HG02798 (cell line): ENCODE measurements at regions not wholly inside any gene's neighbourhood (a gene's known extent, or its start where the extent isn't known, plus 50 kb on each side); places are given as distances from the start of the nearest gene placed in this dataset.
"Not testable (repeated sequence)": the region's sequence is repeated elsewhere in the genome, so short reads cannot be mapped to it uniquely, and the experiment has no call there.

ENCODE experiments used
- ATAC-seq: cut with Tn5 transposase; IDR thresholded peaks from one replicate; pipeline ENCODE4 v1.9.1; 2021; ENCODE audit warnings: mild to moderate bottlenecking; ENCODE audit not compliant: unreplicated experiment, poor library complexity

DNA sequence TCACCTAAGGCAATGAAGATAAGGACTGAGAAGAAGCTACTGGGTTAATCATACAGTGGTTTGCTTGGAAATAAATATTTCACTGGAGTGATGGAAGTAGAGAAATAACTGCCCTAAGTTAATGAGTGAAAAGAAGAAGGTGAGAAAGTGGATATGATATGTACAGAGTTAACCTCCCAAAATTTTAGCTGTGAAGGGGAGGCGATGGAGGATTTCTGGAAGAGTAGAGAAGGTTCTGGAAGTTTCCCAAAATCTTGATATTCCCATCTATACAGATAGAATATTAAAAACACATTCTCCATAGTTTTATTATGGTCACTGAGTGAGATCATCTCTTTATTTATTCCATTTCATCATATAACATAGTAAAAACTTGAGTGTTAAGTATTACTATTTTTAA lies 296.6 kb upstream of the RGPD4 start:
- ATAC-seq = no peak

DNA sequence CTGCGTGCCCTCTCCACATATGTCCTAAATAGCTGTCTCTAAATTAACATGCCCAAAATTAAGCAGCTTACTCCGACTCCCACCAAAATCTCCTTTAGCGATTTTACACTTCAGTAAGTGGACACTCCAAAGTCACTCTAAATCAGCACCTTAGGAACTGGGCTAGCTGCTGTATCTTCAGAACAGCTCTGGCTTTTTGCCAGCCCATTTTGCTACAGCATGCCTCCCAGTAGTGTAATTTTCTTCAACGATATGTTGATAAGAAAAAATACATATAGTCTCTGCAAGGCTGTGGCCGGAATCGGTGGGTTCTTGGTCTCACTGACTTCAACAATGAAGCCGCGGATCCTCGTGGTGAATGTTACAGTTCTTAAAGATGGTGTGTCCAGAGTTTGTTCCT lies 291.8 kb upstream of the RGPD4 start:
- ATAC-seq = no peak

DNA sequence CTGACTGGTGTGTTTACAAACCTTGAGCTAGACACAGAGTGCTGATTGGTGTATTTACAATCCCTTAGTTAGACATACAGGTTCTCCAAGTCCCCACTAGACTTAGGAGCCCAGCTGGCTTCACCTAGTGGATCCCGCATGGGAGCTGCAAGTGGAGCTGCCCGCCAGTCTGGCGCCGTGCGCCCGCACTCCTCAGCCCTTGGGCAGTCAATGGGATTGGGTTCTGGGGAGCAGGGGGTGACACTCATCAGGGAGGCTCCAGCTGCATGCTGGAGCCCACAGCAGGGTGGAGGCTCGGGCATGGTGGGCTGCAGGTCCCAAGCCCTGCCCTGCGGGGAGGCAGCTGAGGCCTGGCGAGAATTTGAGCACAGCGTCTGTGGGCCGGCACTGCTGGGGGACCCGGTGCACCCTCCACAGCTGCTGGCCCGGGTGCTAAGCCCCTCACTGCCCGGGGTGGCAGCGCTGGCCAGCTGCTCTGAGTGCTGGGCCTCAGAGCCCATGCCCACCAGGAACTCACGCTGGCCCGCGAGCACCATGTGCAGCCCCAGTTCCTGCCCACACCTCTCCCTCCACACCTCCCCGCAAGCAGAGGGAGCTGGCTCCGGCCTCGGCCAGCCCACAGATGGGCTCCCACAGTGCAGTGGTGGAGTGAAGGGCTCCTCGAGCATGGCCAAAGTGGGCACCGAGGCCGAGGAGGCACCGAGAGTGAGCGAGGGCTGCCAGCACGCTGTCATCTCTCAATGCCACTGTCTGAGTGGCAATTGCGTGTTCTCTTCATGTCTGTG lies 290.6 kb upstream of the RGPD4 start:
- ATAC-seq = not testable (repeated sequence)

DNA sequence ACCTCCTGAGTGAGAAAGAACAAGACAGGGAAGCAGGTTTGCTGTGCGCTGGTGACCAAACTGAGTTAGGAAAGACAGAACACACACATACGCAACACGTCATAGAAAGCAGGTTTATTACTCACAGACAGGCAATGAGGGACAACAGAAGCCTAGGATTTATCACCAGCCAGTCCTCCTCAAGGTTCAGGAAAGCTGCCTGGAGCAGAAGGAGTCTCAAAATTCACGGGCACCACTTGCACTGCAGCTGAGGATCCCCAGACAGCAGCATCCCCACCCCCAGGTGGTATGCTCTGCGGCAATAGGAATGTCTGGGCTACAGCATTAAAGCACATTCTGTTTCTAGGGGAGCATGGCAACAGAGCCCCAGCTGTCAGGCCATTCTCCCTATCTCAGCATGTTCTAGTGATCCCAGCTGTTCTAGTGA lies 284.4 kb upstream of the RGPD4 start:
- ATAC-seq = no peak

DNA sequence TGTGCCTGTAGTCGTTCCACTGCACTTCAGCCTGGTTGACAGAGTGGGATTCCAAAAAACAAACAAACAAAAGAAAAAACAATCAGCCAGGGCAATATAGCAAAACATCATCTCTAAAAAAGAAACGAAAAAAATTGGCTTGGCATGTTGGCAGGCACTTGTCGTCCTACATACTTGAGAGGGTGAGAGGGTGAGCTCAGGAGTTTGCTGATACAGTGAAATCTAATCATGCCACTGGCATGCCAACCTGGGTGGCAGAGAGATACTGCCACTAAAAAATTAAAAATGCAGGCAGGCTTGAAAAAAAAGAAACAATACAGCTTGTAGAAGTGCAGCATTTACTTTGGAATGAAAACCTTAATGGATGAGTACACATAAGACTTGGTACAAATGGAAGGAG lies 282.9 kb upstream of the RGPD4 start:
- ATAC-seq = no peak

DNA sequence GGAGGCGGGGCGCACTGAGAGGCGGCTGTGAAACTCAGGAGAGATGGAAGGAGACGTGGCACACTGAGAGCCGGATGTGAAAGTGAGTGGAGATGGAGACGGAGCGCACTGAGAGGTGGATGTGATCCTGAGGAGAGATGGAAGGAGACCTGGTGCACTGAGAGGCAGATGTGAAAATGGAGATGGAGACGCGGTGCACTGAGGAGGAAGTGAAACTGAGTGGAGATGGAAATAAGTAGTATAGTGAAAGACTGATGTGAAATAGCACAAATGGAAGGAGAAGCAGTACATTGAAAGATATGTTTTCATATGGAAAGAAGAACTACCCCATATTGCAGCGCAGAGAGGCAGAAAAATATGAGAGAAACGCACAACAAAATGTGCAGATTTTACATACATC lies 281.6 kb upstream of the RGPD4 start:
- ATAC-seq = no peak

GRCh38 chr2:107545851-107546250 lies 280.8 kb upstream of the RGPD4 start:
- no peak for ATAC-seq

- no peak for ATAC-seq
These were observed 278.5 kb upstream of the RGPD4 start for GRCh38 chr2:107548216-107548615.

DNA sequence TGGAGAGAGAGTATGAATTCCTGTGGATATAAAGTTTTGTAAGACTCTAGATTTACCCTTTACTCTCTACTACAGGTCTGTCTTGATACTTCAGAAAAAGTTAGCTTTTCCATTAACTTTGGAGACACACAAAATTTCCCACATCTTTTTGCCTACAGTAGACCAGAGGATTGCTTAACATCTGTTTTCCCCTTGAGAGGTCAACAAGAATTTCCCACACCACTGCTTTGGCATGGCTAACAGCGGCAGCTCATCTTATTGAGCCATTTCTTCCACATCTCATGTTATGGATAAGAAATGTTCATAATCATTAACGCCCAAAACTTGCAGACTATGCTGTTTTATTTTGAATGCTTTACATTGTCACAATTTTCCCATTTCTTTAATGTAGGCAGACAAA lies 273.6 kb upstream of the RGPD4 start:
- no peak for ATAC-seq

DNA sequence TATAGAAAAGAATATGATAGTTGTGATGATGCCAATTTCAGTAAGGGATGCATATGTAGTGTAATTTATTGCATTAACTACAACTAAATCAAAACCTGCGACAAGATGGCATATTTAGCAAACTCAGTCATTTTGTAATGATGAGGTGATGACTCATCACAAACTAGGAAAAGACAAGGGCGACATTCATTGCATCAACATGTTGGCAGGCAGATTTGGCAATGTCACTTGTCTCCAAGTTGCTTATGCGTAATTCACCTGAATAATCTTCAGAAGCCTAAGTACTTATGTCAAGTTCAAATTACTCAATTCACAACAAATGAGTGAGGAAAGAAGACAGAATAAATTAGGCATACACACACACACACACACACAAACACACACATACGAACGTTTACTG lies 273.2 kb upstream of the RGPD4 start:
- no peak for ATAC-seq

GRCh38 chr2:107556038-107556627 lies 270.6 kb upstream of the RGPD4 start:
- ATAC-seq = no peak

DNA sequence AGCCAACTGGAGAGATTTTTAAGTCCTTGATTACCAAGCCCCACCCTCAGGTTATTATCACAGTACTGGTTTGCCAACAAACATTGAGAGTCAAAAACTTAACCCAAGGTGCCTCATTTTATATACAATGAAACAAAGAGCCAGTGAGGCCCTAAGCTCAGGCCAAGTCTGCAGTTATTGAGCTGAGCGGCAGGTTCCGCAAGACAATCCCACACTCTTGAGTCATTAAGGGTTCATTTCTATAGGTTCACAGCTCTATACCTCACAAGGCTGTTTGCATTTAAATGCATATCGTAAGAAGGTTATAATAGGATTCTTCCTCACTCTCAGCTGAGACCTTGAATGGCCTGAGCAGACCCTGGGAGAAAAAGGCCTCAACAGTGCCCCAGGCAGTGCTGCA lies 268.4 kb upstream of the RGPD4 start:
- ATAC-seq = no peak

GRCh38 chr2:107569496-107569895 lies 257.2 kb upstream of the RGPD4 start:
- ATAC-seq = no peak

- no peak for ATAC-seq
These were observed 255.8 kb upstream of the RGPD4 start for GRCh38 chr2:107570876-107571275.

DNA sequence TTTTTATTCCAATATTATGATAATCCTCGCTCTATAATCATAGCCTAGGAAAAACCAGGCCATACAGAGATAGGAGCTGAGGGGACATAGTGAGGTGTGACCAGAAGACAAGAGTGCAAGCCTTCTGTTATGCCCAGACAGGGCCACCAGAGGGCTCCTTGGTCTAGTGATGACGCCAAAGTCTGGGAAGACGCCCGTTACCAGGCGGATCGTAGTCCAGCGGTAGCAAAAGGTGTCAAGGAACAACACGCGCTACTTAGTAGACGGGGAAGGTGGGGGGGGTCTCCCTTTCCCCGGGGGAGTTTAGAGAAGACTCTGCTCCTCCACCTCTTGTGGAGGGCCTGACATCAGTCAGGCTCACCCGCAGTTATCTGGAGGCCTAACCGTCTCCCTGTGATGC lies 253.8 kb upstream of the RGPD4 start:
- ATAC-seq = not testable (repeated sequence)

GRCh38 chr2:107576991-107577390 lies 249.7 kb upstream of the RGPD4 start:
- no peak for ATAC-seq

GRCh38 chr2:107582487-107582886 lies 244.2 kb upstream of the RGPD4 start:
- ATAC-seq = no peak

- no peak for ATAC-seq
These were observed 242.1 kb upstream of the RGPD4 start for GRCh38 chr2:107584577-107584976.

- ATAC-seq = no peak
These were observed 240.8 kb upstream of the RGPD4 start for GRCh38 chr2:107585851-107586250.

- no peak for ATAC-seq
These were observed 238.5 kb upstream of the RGPD4 start for GRCh38 chr2:107588181-107588580.

DNA sequence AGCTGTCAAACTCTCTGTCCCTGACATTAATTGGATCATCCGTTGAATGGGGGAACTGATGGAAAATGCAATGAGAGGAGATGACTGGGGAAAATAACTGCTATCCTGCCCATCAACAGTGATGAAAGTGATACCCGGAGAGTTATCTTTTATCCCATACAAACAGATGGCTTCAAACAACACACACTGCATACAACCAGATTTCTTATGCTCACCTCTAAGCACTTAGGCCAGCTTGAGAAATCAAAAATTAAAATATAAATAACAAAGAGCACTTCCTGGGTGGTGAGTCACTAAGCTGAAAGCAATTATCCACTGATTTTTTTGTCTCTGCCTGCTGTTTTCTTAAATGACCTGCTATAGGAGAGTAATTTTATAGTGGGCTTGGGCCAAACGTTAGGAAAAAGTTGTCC lies 237.6 kb upstream of the RGPD4 start:
- ATAC-seq = no peak
